H1 (cell line): ENCODE measurements at regions not wholly inside any gene's neighbourhood (a gene's known extent, or its start where the extent isn't known, plus 50 kb on each side); places are given as distances from the start of the nearest gene placed in this dataset.

Source experiments
- CTCF ChIA-PET: fragments of 300-600 bp; sonication (Branson Sonifier 250); formaldehyde crosslinking; loops from one replicate; lab custom pipeline; 2021; ENCODE audit not compliant: partially characterized antibody; lab: Charles Lee
- POLR2A ChIA-PET: fragments of 300-600 bp; sonication (Branson Sonifier 250); formaldehyde crosslinking; loops from one replicate; lab custom pipeline; 2021; ENCODE audit warnings: inconsistent platforms; ENCODE audit not compliant: partially characterized antibody; lab: Charles Lee
- DNase-seq, 2 experiments: peaks; one replicate each; pipeline versions ENCODE4 v3.0.0 to v3.0.0-alpha.2; 2010 to 2022; ENCODE audit warnings: low spot score in 2 of 2, low read depth in 1 of 2, mixed read lengths in 1 of 2
- FAIRE-seq: peaks from 2 replicates; lab custom pipeline; 2011; peaks lifted over from hg19 to GRCh38; lab: Jason Lieb, UNC
- H2AFZ ChIP-seq: 2 replicates; pipeline ENCODE4 v1.8.1; 2012; ENCODE audit warnings: low read length, inconsistent platforms
- H2AK5ac ChIP-seq: 2 replicates; pipeline ENCODE4 v1.6.1; 2013; ENCODE audit warnings: low read depth, low read length
- H2BK120ac ChIP-seq: replicated peaks from 2 replicates; pipeline ENCODE3; 2013; ENCODE audit warnings: low read depth, low read length, inconsistent platforms
- H2BK12ac ChIP-seq: 2 replicates; pipeline ENCODE4 v1.6.1; 2013; ENCODE audit warnings: low read depth, low read length
- H2BK15ac ChIP-seq: 2 replicates; pipeline ENCODE4 v1.6.1; 2013; ENCODE audit warnings: low read length
- H2BK20ac ChIP-seq: 2 replicates; pipeline ENCODE4 v1.6.1; 2013; ENCODE audit warnings: low read length
- H2BK5ac ChIP-seq: 2 replicates; pipeline ENCODE4 v1.6.1; 2013; ENCODE audit warnings: low read depth, low read length
- H3K14ac ChIP-seq: 2 replicates; pipeline ENCODE4 v1.6.1; 2013; ENCODE audit warnings: inconsistent platforms; ENCODE audit not compliant: insufficient read length
- H3K18ac ChIP-seq: 2 replicates; pipeline ENCODE4 v1.6.1; 2013; ENCODE audit warnings: low read length; ENCODE audit errors: extremely low read depth
- H3K23ac ChIP-seq: 2 replicates; pipeline ENCODE4 v1.6.1; 2013; ENCODE audit warnings: inconsistent platforms; ENCODE audit not compliant: insufficient read length
- H3K23me2 ChIP-seq: 2 replicates; pipeline ENCODE4 v1.6.1; 2013; ENCODE audit warnings: low read depth, low read length
- H3K27ac ChIP-seq: 2 replicates; pipeline ENCODE4 v1.6.1; 2011; ENCODE audit warnings: low read depth, low read length, inconsistent platforms
- H3K27me3 ChIP-seq, 4 experiments: replicated peaks in 1 of 4; 1 replicate in 1 of 4; 2 replicates in 3 of 4; pipeline versions ENCODE4 v1.6.1 to v1.8.1; 2011 to 2013; ENCODE audit warnings: low read length in 3 of 4, mild to moderate bottlenecking in 3 of 4, inconsistent platforms in 2 of 4, mixed read lengths in 2 of 4, moderate library complexity in 1 of 4; ENCODE audit not compliant: control insufficient read depth in 3 of 4, insufficient read depth in 3 of 4; ENCODE audit errors: extremely low read depth in 1 of 4
- H3K36me3 ChIP-seq, 4 experiments: 2 replicates each; pipeline versions ENCODE4 v1.6.1 to v1.8.1; 2011 to 2013; ENCODE audit warnings: mild to moderate bottlenecking in 4 of 4, low read length in 3 of 4, moderate library complexity in 2 of 4, control low read depth in 1 of 4, inconsistent platforms in 1 of 4; ENCODE audit not compliant: insufficient read depth in 4 of 4, control insufficient read depth in 2 of 4
- H3K4ac ChIP-seq: replicated peaks from 2 replicates; pipeline ENCODE3; 2013; ENCODE audit warnings: low read length, low read depth, mixed read lengths, inconsistent platforms; ENCODE audit not compliant: insufficient read length
- H3K4me1 ChIP-seq, 4 experiments: replicated peaks in 1 of 4; 1 replicate in 1 of 4; 2 replicates in 3 of 4; pipeline versions ENCODE4 v1.6.1 to v1.8.1; 2011 to 2013; ENCODE audit warnings: low read length in 3 of 4, inconsistent platforms in 2 of 4, mixed read lengths in 1 of 4; ENCODE audit not compliant: insufficient read depth in 4 of 4, control insufficient read depth in 3 of 4
- H3K4me2 ChIP-seq, 2 experiments: 2 replicates each; pipeline versions ENCODE4 v1.6.1 to v1.8.1; 2011 to 2013; ENCODE audit warnings: low read depth in 2 of 2, low read length in 2 of 2, control low read depth in 1 of 2, inconsistent platforms in 1 of 2, mild to moderate bottlenecking in 1 of 2; ENCODE audit not compliant: insufficient read depth in 1 of 2
- H3K4me3 ChIP-seq, 4 experiments: fragments of 200-600, 300-600 bp in 1 of 4; sonication (generic), shearing (Covaris generic), sonication (Bioruptor Twin) in 1 of 4; 2 replicates each; pipeline versions ENCODE4 v1.5.1 to v1.8.1; 2011 to 2016; ENCODE audit warnings: low read length in 4 of 4, low read depth in 3 of 4, control low read depth in 2 of 4, inconsistent platforms in 2 of 4, mild to moderate bottlenecking in 2 of 4, mixed read lengths in 1 of 4, moderate library complexity in 1 of 4; ENCODE audit not compliant: insufficient read depth in 2 of 4; ENCODE audit errors: extremely low read depth in 1 of 4
- H3K56ac ChIP-seq: replicated peaks from 2 replicates; pipeline ENCODE3; 2013; ENCODE audit warnings: low read depth, mild to moderate bottlenecking, mixed read lengths, low read length, inconsistent platforms; ENCODE audit not compliant: insufficient read length
- H3K79me1 ChIP-seq: 2 replicates; pipeline ENCODE4 v1.6.1; 2013; ENCODE audit warnings: low read depth, low read length, control low read depth
- H3K79me2 ChIP-seq, 2 experiments: 2 replicates each; pipeline versions ENCODE4 v1.6.1 to v1.8.1; 2012 to 2013; ENCODE audit warnings: low read length in 2 of 2, mild to moderate bottlenecking in 2 of 2, inconsistent platforms in 1 of 2; ENCODE audit not compliant: insufficient read depth in 2 of 2, control insufficient read depth in 1 of 2
- H3K9ac ChIP-seq, 4 experiments: replicated peaks in 1 of 4; 1 replicate in 1 of 4; 2 replicates in 3 of 4; pipeline versions ENCODE4 v1.6.1 to v1.8.1; 2011 to 2013; ENCODE audit warnings: low read depth in 3 of 4, low read length in 3 of 4, control low read depth in 2 of 4, mild to moderate bottlenecking in 2 of 4, moderate library complexity in 2 of 4, inconsistent platforms in 1 of 4; ENCODE audit errors: extremely low read depth in 1 of 4
- H3K9me3 ChIP-seq, 2 experiments: 2 replicates each; pipeline versions ENCODE4 v1.6.1 to v1.8.1; 2012 to 2013; ENCODE audit warnings: mild to moderate bottlenecking in 2 of 2, moderate library complexity in 2 of 2, control low read depth in 1 of 2, inconsistent platforms in 1 of 2, low read depth in 1 of 2, low read length in 1 of 2, mixed read lengths in 1 of 2; ENCODE audit not compliant: insufficient read depth in 2 of 2
- H4K20me1 ChIP-seq, 2 experiments: replicated peaks in 1 of 2; 2 replicates each; pipeline versions ENCODE3 to v1.8.1; 2011 to 2013; ENCODE audit warnings: inconsistent platforms in 2 of 2, low read length in 2 of 2, mild to moderate bottlenecking in 1 of 2; ENCODE audit not compliant: insufficient read depth in 2 of 2, control insufficient read depth in 1 of 2
- H4K5ac ChIP-seq: 2 replicates; pipeline ENCODE4 v1.6.1; 2013; ENCODE audit warnings: low read length, low read depth, mixed read lengths, inconsistent platforms; ENCODE audit not compliant: insufficient read length
- H4K8ac ChIP-seq: 2 replicates; pipeline ENCODE4 v1.8.0; 2013; ENCODE audit warnings: mild to moderate bottlenecking, moderate library complexity, low read length, inconsistent platforms; ENCODE audit not compliant: insufficient read depth; ENCODE audit errors: extremely low read depth
- H4K91ac ChIP-seq: replicated peaks from 2 replicates; pipeline ENCODE3; 2013; ENCODE audit warnings: low read length, mixed read lengths, inconsistent platforms; ENCODE audit not compliant: insufficient read length
- BACH1 ChIP-seq: IDR thresholded peaks from 2 replicates; pipeline ENCODE4 v1.6.1; 2012; ENCODE audit warnings: low read length, improper control_type of control experiment
- PHF8 ChIP-seq: fragments of 200-600 bp; sonication (generic); conservative IDR thresholded peaks from 2 replicates; pipeline ENCODE4 v1.7.1; 2012; ENCODE audit warnings: low read depth, mild to moderate bottlenecking, inconsistent platforms, low read length, moderate library complexity
- WGBS, 2 experiments: shearing (Covaris generic) in 1 of 2; methylation state at CpG; one replicate each; pipeline versions ENCODE4 v1.1.6 to v1.1.7; 2013 to 2015; ENCODE audit warnings: low lambda C conversion rate in 2 of 2, mixed read lengths in 2 of 2, inconsistent platforms in 1 of 2, low coverage in 1 of 2, missing lambda C conversion rate in 1 of 2; ENCODE audit not compliant: insufficient replicate concordance in 2 of 2, insufficient coverage in 1 of 2, insufficient read length in 1 of 2; ENCODE audit errors: extremely low coverage in 1 of 2, missing lambda C conversion rate in 1 of 2; 5-methylcytosine and 5-hydroxymethylcytosine counted together

DNA sequence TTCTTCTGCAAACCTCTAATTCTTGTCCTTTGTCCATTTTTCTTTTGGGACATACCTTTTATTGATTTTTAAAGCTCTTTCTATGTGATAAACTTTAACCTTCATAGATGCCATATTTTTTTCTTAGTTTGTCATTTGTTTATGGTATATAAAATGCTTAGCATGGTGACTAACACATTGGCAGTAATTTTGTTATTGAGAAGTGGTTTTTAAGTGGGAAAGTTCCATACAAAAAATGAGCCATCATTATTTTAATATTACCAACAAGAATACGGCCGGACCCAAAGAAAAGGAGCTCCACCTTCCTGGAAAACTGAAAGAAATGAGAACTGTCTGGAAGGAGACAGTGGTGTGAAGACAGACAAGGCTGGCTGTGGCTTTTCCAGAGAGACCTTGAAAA, 270.1 kb upstream of the SIX2 start:
- DNase-seq (no peak), FAIRE-seq (no peak)
- H2AK5ac ChIP-seq, result no peak overlapping the region
- no peak overlapping the region for H2BK5ac ChIP-seq
- no peaks in the 10 kb centered on the region for H3K9me3 ChIP-seq
- H3K4me3 ChIP-seq, result no peak overlapping the region
- no peak overlapping the region for H4K8ac ChIP-seq
- 85% methylated on average over 2 of the region's 2 CpGs; no CpG with 5 or more reads in 1 of the 2 experiments for WGBS, 2 experiments
- no peak overlapping the region for H3K4ac ChIP-seq
- ChIA-PET POLR2A (no interaction called here), CTCF (interaction anchor here (0.9 to 2.8 kb wide), 2 partner anchors 8 to 216 kb away, joined by 3 to 11 read pairs; no protein-coding TSS in a partner anchor)
- no peaks in the 10 kb centered on the region for H3K23me2 ChIP-seq
- H4K5ac ChIP-seq, result no peak overlapping the region
- H3K14ac ChIP-seq, result no peak overlapping the region
- H3K27me3 ChIP-seq, result no peaks in the 10 kb centered on the region
- no peaks in the 10 kb centered on the region for H3K79me2 ChIP-seq
- H3K9ac ChIP-seq, result no peak overlapping the region
- H2BK15ac ChIP-seq, result no peak overlapping the region
- H3K27ac ChIP-seq, result no peak overlapping the region
- no peak overlapping the region for H2AFZ ChIP-seq
- no peak overlapping the region for H3K18ac ChIP-seq
- H4K91ac ChIP-seq, result no peak overlapping the region
- no peak overlapping the region for H2BK20ac ChIP-seq
- no peaks in the 10 kb centered on the region for H3K79me1 ChIP-seq
- H2BK120ac ChIP-seq, result no peak overlapping the region
- H3K4me2 ChIP-seq, result no peak overlapping the region
- no peak for TF ChIP-seq BACH1
- no peak for TF ChIP-seq PHF8
- H4K20me1 ChIP-seq, result no peaks in the 10 kb centered on the region
- no peak overlapping the region for H2BK12ac ChIP-seq
- no peaks in the 10 kb centered on the region for H3K36me3 ChIP-seq
- H3K23ac ChIP-seq, result no peak overlapping the region
- H3K56ac ChIP-seq, result no peak overlapping the region
- peaks cover 0 to 11% (median 2%) of the 10 kb centered on the region in 4 experiments; a peak in 4 of 7 replicates for H3K4me1 ChIP-seq
